ENCODE measurements at regions not wholly inside any gene's neighbourhood (a gene's known extent, or its start where the extent isn't known, plus 50 kb on each side); places are given as distances from the start of the nearest gene placed in this dataset.
A peak's percentile ranks its signal among the peaks of the same experiment; 100 is the strongest.

GRCh38 chr10:117635826-117636225, 93.3 kb downstream of the EMX2 start:
- no peak for FAIRE-seq
- no peak for DNase-seq (ENCODE audit: low spot score)

GRCh38 chr10:117638200-117638599, 95.7 kb downstream of the EMX2 start:
- FAIRE-seq = no peak
- DNase-seq (ENCODE audit: low spot score) = no peak

- FAIRE-seq = no peak
- no peak for DNase-seq (ENCODE audit: low spot score)
Measured at GRCh38 chr10:117638664-117639200, 96.2 kb downstream of the EMX2 start.

GRCh38 chr10:117640406-117640805, 97.9 kb downstream of the EMX2 start:
- no peak for FAIRE-seq

GRCh38 chr10:117646718-117647117, 104.2 kb downstream of the EMX2 start:
- FAIRE-seq = no peak
- DNase-seq (ENCODE audit: low spot score) = no peak

More at GRCh38 chr10:117640406-117640805, 97.9 kb downstream of the EMX2 start:
- no peak for DNase-seq (ENCODE audit: low spot score)

GRCh38 chr10:117647306-117647705, 104.8 kb downstream of the EMX2 start:
- DNase-seq (ENCODE audit: low spot score) (no peak), FAIRE-seq (no peak)

GRCh38 chr10:117651121-117651520, 108.6 kb downstream of the EMX2 start:
- FAIRE-seq = no peak
- no peak for DNase-seq (ENCODE audit: low spot score)

- no peak for DNase-seq (ENCODE audit: low spot score)
- FAIRE-seq = no peak
Measured at GRCh38 chr10:117652228-117653169, 110.0 kb downstream of the EMX2 start.

DNA sequence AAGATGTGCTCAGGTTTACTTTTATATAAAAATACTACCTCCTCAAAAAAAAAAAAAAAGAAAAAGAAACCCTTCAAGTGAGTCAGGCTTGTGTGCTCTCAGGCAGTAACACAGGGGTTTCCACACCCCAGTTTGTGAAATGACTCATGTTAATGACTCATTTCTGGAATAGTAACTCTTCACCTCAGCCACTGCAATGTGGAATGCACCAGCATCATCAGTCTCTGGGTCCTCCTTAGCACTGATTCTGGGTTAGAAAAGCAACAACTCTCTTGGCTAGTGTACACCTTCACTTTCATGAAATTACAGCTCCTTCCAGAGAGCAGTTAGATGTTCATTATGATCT, 110.6 kb downstream of the EMX2 start:
- DNase-seq (ENCODE audit: low spot score) (peak; percentile 88), FAIRE-seq (peak; percentile 97)

GRCh38 chr10:117654105-117654504, 111.6 kb downstream of the EMX2 start:
- DNase-seq (ENCODE audit: low spot score) (no peak), FAIRE-seq (no peak)

DNA sequence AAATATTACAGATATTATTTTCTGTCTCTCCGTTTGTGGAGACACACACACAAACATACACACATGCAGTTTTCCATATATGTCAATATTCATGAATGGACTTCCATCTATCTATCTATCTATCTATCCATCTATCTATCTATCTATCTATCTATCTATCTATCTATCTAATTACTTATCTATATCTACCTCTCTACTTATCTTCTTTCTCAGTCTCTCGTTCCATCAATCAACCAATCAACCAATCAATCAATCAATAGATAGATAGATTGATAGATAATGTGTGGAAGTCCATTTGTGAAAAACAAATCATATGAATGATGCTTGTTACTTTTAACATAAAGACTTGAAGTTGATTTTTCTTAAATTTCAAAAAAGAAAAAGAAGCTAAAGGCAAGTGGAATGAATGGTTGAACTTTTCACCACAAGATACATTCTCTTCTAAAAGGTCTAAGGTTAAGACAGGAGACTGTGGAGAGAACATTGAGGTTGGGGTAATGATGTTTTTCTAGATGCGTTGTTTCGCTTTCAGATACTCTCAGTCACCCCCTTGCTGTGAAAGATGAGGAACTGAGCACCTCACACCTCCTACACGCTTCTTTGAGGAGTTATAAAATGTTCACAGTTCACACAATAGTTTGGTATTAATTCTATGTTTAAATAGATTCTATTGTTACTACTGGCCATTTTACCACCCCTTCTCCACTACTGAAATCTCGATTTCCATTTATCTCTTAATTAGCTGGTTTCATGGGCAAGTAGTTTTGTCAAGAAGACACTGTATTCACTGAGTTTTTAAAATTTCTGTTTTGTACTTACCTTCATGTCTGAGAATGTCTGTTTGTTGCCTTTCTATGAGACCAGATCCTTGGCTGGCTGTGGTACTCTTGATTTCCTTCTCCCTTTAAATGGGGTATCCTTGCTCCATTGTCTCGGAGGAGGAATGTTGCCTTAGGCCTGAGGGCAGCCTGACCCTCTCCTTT, 114.1 kb downstream of the EMX2 start:
- DNase-seq (ENCODE audit: low spot score) = no peak
- no peak for FAIRE-seq

- FAIRE-seq = no peak
Measured at GRCh38 chr10:117661316-117661715, 118.8 kb downstream of the EMX2 start.

DNA sequence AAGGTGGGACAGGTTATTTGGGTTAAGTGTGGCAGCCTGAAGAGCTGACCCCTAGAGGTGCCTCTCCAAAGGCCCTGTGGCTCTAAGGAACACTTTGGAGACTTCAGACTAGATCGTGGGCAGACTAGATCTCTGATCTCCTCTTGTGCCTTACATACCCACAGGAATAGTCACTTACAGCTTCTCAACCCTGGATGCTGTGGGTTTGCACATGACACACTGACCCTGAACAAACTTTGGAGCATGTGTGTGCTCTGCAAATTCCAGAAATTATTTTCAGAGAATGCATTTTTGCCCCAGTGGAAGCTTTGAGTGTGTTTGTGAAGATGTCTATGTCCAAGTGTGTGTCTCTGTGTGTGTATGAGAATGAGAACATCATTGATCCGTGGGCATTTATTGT, 119.6 kb downstream of the EMX2 start:
- DNase-seq (ENCODE audit: low spot score) (no peak), FAIRE-seq (no peak)

More at GRCh38 chr10:117661316-117661715, 118.8 kb downstream of the EMX2 start:
- DNase-seq (ENCODE audit: low spot score) = no peak

DNA sequence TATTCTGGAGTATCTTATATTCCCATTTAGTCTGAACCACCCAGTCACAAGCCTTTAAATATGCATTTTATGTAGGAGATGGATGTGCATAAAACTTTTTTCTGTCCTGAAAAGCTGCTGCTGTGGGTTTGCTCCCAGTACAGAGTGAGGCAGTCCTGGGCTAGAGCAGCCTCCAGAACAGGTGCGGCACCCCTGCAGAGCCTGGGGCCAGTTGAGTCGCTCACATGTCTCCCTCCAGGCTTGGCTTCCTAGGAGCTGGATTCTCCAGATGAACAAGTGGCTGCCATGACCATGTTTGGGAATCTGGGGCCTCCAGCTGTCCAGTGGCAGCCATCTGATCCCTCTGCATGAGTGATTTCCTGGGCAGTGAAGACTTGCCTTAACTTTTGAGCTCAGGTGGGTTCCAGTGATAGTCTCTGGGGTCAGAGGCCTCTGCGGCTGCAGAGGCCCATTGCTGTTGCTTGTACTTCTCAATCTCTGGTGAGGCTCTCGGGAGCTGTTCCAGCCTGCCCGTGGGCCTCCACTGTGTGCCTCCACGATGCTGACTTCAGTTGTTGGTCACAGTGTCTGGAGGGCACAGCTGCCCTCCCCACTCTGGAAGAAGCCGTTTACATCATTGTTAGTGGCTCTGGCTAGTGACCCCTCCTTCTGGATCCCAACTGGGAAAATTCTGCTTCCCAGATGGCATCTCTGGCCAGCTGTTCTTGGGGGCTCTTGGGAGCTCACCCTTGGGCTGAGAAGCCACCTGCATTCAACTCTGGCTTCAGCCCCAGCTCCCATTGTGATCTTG, 120.4 kb downstream of the EMX2 start:
- FAIRE-seq = no peak
- DNase-seq (ENCODE audit: low spot score) = no peak

- peak; percentile 42 for DNase-seq (ENCODE audit: low spot score)
- FAIRE-seq = no peak
Measured at GRCh38 chr10:117663750-117664149, 121.2 kb downstream of the EMX2 start.

GRCh38 chr10:117664288-117664687, 121.7 kb downstream of the EMX2 start:
- DNase-seq (ENCODE audit: low spot score) (no peak), FAIRE-seq (no peak)

DNA sequence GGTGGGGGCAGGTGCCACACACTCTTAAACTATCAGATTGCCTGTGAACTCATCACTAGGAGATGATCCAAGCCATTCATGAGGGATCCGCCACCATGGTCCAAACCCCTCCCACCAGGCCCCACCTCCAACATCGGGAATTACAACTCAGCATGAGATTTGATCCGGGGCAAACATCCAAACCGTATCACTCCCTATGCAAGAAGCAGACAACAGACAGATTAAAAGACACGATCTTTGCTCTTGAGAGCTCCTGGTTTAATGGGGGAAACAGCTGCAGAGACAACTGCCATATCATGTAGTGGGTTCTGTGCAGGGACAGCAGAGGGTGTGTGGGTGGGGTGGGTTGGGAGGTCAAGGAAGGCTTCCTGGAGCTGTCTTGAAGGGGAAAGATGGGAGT, 123.6 kb downstream of the EMX2 start:
- DNase-seq (ENCODE audit: low spot score) = no peak
- FAIRE-seq = no peak

DNA sequence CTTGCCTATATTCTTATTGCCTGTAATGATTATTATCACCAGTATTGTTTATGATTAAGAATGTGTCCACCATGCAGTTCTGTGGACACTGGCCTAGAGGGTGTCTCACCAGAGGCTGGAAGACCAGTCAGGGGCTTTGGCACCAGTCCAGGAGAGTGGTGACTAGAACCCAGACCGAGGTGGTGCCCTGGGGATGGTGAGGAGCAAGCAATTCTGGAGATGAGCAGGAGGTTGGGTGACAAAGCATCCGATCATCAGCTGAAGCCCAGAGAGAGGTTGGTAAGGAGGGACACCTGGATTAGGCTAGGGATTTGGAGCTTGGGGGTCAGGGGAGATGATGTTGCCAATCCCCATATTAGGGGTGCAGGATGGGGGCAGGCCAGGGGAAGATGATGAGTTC, 124.4 kb downstream of the EMX2 start:
- DNase-seq (ENCODE audit: low spot score) = no peak

GRCh38 chr10:117667831-117668230, 125.3 kb downstream of the EMX2 start:
- no peak for FAIRE-seq
- no peak for DNase-seq (ENCODE audit: low spot score)

More for the DNA sequence above, 124.4 kb downstream of the EMX2 start:
- FAIRE-seq = no peak

- FAIRE-seq (no peak), DNase-seq (ENCODE audit: low spot score) (no peak)
Measured at GRCh38 chr10:117668327-117669008, 125.9 kb downstream of the EMX2 start.
